ENCODE measurements at regions not wholly inside any gene's neighbourhood (a gene's known extent, or its start where the extent isn't known, plus 50 kb on each side); places are given as distances from the start of the nearest gene placed in this dataset.

DNA sequence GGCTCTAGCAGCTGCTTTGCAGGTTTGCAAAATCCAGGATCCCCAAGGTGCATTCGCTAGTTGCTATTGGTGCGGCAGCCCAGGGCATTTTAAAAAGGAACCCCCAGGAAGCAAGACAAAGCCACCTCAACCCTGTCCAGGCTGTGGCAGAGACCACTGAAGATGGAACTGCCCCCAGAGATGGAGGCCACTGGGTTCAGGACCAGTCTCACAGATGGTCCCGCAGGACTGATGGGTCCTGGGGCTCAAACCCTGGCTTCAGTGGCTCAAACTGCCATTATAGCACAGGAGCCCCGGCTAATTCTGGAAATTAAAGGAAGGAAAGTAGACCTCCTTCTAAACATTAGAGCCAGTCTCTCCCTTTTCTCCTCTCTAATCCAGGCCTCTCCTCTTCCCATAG lies 79.8 kb upstream of the TSPAN11 start:
- H2AFZ ChIP-seq: no peak overlapping the region
- no peaks in the 10 kb centered on the region for H3K4me1 ChIP-seq (ENCODE audit: insufficient read depth)
- H3K9me3 ChIP-seq (ENCODE audit: low read depth): no peaks in the 10 kb centered on the region
- 89% methylated on average over 4 of the region's 4 CpGs for WGBS (ENCODE audit: low lambda C conversion rate, missing lambda C conversion rate)
- H3K4me3 ChIP-seq: no peak overlapping the region
- no peak overlapping the region for H3K4me2 ChIP-seq
- no peak for DNase-seq (ENCODE audit: low spot score)
- no peaks in the 10 kb centered on the region for H3K79me2 ChIP-seq
- TF ChIP-seq, protein P1, sequence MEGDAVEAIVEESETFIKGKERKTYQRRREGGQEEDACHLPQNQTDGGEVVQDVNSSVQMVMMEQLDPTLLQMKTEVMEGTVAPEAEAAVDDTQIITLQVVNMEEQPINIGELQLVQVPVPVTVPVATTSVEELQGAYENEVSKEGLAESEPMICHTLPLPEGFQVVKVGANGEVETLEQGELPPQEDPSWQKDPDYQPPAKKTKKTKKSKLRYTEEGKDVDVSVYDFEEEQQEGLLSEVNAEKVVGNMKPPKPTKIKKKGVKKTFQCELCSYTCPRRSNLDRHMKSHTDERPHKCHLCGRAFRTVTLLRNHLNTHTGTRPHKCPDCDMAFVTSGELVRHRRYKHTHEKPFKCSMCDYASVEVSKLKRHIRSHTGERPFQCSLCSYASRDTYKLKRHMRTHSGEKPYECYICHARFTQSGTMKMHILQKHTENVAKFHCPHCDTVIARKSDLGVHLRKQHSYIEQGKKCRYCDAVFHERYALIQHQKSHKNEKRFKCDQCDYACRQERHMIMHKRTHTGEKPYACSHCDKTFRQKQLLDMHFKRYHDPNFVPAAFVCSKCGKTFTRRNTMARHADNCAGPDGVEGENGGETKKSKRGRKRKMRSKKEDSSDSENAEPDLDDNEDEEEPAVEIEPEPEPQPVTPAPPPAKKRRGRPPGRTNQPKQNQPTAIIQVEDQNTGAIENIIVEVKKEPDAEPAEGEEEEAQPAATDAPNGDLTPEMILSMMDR (IDR thresholded peaks at IDR 0.05; ENCODE audit: poor library complexity): no peak
- TF ChIP-seq EZH2 (IDR thresholded peaks at IDR 0.05; ENCODE audit: borderline replicate concordance) (no peak), EZH2phosphoT487 (IDR thresholded peaks at IDR 0.05; ENCODE audit: low read depth, severe bottlenecking, unreplicated experiment) (no peak)
- no peaks in the 10 kb centered on the region for H3K9me2 ChIP-seq (replicated peaks; ENCODE audit: insufficient read depth)
- H3K36me3 ChIP-seq (replicated peaks; ENCODE audit: insufficient read depth, low read depth): no peaks in the 10 kb centered on the region
- no peak overlapping the region for H3K27ac ChIP-seq
- H3K27me3 ChIP-seq: no peaks in the 10 kb centered on the region
- H4K20me1 ChIP-seq (ENCODE audit: insufficient read depth, poor library complexity, severe bottlenecking): no peaks in the 10 kb centered on the region

DNA sequence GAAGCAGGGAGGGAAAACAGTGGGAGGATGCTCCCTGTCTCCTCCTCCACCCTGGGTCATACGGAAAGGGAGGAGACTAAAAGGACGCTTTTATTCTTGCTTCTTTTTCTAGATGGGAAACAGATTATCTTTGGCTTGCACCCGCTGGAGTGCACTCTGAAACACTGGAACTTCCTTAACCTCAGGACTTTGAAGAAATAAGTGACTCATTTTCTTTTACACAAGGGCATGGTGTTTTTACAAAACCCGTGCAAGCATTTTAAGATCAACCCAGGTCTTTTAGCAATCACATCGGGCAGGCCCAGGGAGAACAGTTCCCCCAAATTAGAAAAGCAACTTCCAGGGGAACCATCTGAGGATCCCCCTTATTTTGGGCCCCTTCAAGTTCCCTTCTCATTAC lies 80.9 kb upstream of the TSPAN11 start:
- Histone ChIP-seq H3K79me2 (no peaks in the 10 kb centered on the region), H3K4me1 (ENCODE audit: insufficient read depth) (no peaks in the 10 kb centered on the region), H2AFZ (no peak overlapping the region), H3K4me2 (no peak overlapping the region), H4K20me1 (ENCODE audit: insufficient read depth, poor library complexity, severe bottlenecking) (no peaks in the 10 kb centered on the region), H3K27ac (no peak overlapping the region), H3K27me3 (no peaks in the 10 kb centered on the region), H3K9me3 (ENCODE audit: low read depth) (no peaks in the 10 kb centered on the region), H3K4me3 (no peak overlapping the region), H3K9me2 (replicated peaks; ENCODE audit: insufficient read depth) (no peaks in the 10 kb centered on the region), H3K36me3 (replicated peaks; ENCODE audit: insufficient read depth, low read depth) (no peaks in the 10 kb centered on the region)
- TF ChIP-seq EZH2phosphoT487 (IDR thresholded peaks at IDR 0.05; ENCODE audit: low read depth, severe bottlenecking, unreplicated experiment) (no peak), EZH2 (IDR thresholded peaks at IDR 0.05; ENCODE audit: borderline replicate concordance) (no peak)
- TF ChIP-seq, protein P1 (IDR thresholded peaks at IDR 0.05; ENCODE audit: poor library complexity): no peak
- DNase-seq (ENCODE audit: low spot score): no peak
- WGBS (ENCODE audit: low lambda C conversion rate, missing lambda C conversion rate): 85% methylated on average over 5 of the region's 5 CpGs

DNA sequence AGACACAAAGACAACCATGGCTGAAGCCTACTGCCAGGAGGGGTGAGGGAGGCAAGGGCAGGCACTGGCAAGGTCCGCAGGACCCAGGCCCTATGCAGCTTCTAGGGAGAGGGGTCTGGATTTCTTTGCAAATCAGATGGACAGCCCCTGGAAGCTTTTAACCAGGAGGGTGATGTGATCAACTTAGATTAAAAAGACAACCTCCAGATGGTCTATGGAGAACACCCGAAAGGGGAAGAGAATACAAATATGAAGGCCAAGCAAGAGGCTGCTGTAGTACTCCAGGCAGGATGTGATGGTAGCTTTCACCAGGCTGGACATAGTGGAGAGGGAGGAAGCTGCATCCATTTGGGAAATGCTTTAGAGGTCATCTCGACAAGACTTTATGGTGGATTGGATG lies 83.3 kb upstream of the TSPAN11 start:
- H3K27me3 ChIP-seq: no peaks in the 10 kb centered on the region
- H3K4me3 ChIP-seq: no peak overlapping the region
- H3K4me1 ChIP-seq (ENCODE audit: insufficient read depth): no peaks in the 10 kb centered on the region
- H3K4me2 ChIP-seq: no peak overlapping the region
- no peaks in the 10 kb centered on the region for H3K9me2 ChIP-seq (replicated peaks; ENCODE audit: insufficient read depth)
- H3K36me3 ChIP-seq (replicated peaks; ENCODE audit: insufficient read depth, low read depth): no peaks in the 10 kb centered on the region
- no peak overlapping the region for H2AFZ ChIP-seq
- H4K20me1 ChIP-seq (ENCODE audit: insufficient read depth, poor library complexity, severe bottlenecking): no peaks in the 10 kb centered on the region
- WGBS (ENCODE audit: low lambda C conversion rate, missing lambda C conversion rate): 88% methylated on average over 3 of the region's 3 CpGs
- H3K27ac ChIP-seq: no peak overlapping the region
- TF ChIP-seq EZH2 (IDR thresholded peaks at IDR 0.05; ENCODE audit: borderline replicate concordance): no peak
- TF ChIP-seq, protein P1 (IDR thresholded peaks at IDR 0.05; ENCODE audit: poor library complexity): no peak
- no peak for TF ChIP-seq EZH2phosphoT487 (IDR thresholded peaks at IDR 0.05; ENCODE audit: low read depth, severe bottlenecking, unreplicated experiment)
- no peaks in the 10 kb centered on the region for H3K79me2 ChIP-seq
- no peak for DNase-seq (ENCODE audit: low spot score)
- no peaks in the 10 kb centered on the region for H3K9me3 ChIP-seq (ENCODE audit: low read depth)

DNA sequence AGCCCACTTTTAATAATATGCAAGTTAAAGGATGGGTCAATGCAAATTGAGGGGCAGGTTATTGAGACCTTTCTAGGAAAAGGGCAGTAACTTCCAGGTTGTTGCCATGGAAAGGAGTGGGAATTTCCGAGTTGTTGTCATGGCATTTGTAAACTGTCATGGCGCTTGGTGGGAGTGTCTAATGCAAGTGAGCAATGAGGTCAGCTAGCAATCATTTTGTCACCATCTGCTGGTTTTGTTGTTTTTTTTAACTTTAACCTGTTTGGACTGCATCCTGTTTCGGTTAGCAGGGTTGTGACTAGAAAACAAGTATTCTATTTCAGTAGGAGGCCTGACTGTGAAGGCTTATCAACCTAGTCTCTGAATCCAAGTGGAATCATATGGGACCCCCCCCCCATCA lies 85.8 kb upstream of the TSPAN11 start:
- H3K4me3 ChIP-seq: no peak overlapping the region
- WGBS (ENCODE audit: low lambda C conversion rate, missing lambda C conversion rate): 88% methylated on average over 3 of the region's 3 CpGs
- H2AFZ ChIP-seq: no peak overlapping the region
- TF ChIP-seq, protein P1 (IDR thresholded peaks at IDR 0.05; ENCODE audit: poor library complexity): no peak
- TF ChIP-seq EZH2phosphoT487 (IDR thresholded peaks at IDR 0.05; ENCODE audit: low read depth, severe bottlenecking, unreplicated experiment) (no peak), EZH2 (IDR thresholded peaks at IDR 0.05; ENCODE audit: borderline replicate concordance) (no peak)
- no peaks in the 10 kb centered on the region for H3K79me2 ChIP-seq
- peaks cover 6% of the 10 kb centered on the region for H3K27me3 ChIP-seq
- no peaks in the 10 kb centered on the region for H3K9me2 ChIP-seq (replicated peaks; ENCODE audit: insufficient read depth)
- H4K20me1 ChIP-seq (ENCODE audit: insufficient read depth, poor library complexity, severe bottlenecking): no peaks in the 10 kb centered on the region
- no peaks in the 10 kb centered on the region for H3K36me3 ChIP-seq (replicated peaks; ENCODE audit: insufficient read depth, low read depth)
- no peaks in the 10 kb centered on the region for H3K9me3 ChIP-seq (ENCODE audit: low read depth)
- H3K4me2 ChIP-seq: no peak overlapping the region
- no peak overlapping the region for H3K27ac ChIP-seq
- no peaks in the 10 kb centered on the region for H3K4me1 ChIP-seq (ENCODE audit: insufficient read depth)
- no peak for DNase-seq (ENCODE audit: low spot score)

Measured in hepatocyte (in vitro differentiated cells).